GM12801 (cell line): ENCODE measurements at regions not wholly inside any gene's neighbourhood (a gene's known extent, or its start where the extent isn't known, plus 50 kb on each side); places are given as distances from the start of the nearest gene placed in this dataset.

ENCODE experiments used
- CTCF ChIP-seq: IDR thresholded peaks from one replicate; pipeline ENCODE4 v1.5.1; 2011; ENCODE audit warnings: control low read depth; ENCODE audit not compliant: insufficient read length; ENCODE audit errors: extremely low read depth

DNA sequence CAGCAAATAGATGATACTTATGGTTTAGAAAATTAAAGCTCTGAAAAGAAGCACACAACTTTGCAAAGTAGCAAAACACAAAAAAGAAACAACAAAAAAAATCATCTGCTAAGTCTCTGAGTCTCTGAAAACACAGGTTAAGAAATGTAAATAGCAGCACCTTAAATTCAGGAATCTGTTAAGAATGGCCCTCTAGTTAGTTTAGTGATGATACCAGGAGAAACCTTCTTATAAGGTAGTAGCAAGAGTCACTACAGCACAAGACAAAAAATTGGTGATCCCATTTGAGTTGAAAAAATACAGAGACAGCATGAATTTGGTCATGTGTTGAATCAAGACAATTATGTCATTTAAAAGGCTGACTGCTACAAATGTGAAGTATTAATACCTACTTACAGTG is 308.2 kb upstream of the ADGRL3 start:
- TF ChIP-seq CTCF, result no peak

DNA sequence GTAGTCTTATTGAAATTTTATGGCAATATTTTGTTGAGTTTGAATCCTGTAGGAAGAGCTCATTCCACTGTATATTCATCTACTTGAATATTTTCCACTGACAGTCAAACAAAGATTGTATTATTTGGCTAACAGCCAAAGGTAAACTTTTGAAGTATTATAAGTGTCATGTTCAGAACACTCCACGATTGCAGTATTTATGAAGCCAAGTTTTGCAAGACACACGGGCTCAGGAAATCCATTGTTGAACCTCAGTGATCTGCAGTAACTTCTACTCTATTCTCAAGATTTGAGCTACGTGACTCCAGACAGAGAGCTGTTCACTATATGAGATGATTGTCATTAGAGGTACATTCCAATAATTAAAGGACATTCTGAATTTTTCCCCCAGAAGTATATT is 302.7 kb upstream of the ADGRL3 start:
- no peak for TF ChIP-seq CTCF

DNA sequence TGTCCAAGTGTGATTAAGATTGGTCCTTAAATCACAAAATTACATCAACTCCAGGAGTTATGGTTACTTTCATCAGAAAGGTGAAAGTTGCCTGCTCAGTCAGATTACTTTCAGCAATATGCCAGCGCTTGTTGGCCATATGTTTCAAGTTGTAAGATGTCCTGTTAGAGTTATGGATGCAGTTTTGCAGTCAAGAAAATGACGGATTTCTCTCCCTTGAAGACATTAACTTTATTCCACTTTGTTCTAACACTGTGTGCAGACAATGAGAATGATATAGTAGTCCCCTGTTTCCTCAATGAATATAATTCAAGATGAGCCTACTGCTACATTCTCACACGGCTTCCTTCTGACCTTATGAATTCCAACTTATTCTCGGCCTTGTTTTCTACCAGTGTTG is 295.0 kb upstream of the ADGRL3 start:
- TF ChIP-seq CTCF, result no peak

GRCh38 chr4:60911127-60911526 is 289.0 kb upstream of the ADGRL3 start:
- TF ChIP-seq CTCF, result no peak

DNA sequence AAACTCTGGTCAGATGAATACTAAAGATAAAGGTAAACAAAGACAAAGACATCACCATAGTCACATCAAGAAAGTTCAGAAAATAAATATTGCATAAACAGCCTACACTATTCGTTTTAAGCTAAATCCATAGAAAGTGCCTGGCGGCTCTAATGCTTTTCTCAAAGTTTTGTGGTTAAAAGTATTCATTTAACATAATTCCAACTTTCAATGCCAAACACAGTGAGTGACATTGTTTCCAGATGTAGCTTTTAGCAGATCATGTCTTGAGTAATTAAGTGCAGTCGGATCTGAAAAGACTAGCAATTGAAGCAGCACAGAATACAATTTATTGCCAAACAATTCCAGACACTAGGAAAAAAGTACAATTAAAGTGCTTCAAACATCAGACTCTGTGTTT is 287.1 kb upstream of the ADGRL3 start:
- TF ChIP-seq CTCF, result no peak

- no peak for TF ChIP-seq CTCF
Observed at GRCh38 chr4:60913671-60914070, 286.5 kb upstream of the ADGRL3 start.

DNA sequence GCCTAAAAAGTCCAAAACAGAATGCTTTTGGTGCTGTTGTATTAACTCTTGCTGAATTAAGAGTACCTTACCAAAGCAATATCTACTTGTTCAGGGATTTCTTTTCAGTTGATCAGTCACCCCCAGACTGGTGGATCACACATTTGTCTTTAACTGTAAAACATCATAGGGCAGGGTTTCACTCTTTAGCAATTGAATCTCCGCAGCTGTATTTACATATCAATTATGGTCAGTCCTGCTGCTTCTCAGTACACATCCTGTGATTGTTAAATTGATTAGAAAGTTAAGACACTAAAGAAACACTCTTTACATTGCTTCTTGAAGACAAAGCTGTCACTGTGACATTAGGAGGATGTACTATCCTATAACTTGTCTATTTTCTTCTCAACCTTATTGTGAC is 277.1 kb upstream of the ADGRL3 start:
- no peak for TF ChIP-seq CTCF

DNA sequence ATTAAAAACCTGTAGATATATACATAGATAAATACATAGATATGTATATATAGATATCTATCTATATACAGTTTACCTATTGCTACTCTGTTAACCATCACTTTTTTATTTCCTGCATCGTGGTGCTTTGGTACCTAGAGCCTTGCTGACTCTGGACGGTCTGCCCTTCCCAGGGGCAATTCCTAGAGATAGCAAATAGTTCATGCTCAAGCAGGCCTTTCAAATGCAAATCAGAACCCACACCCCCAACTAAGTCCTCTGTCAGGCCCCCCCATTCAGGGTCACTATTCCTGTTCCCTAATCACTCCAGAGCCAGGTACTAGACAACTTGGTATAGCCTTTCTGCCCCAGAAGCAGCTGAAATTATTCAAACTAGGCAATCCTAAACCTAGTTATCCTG is 273.5 kb upstream of the ADGRL3 start:
- TF ChIP-seq CTCF, result no peak
